ENCODE measurements at regions not wholly inside any gene's neighbourhood (a gene's known extent, or its start where the extent isn't known, plus 50 kb on each side); places are given as distances from the start of the nearest gene placed in this dataset.

GRCh38 chr13:70814684-70815083 lies 706.4 kb upstream of the KLHL1 start:
- TF ChIP-seq SMC3 (IDR thresholded peaks at IDR 0.05) (no peak), RAD21 (conservative IDR thresholded peaks at IDR 0.05 in 1 of 2, IDR thresholded peaks at IDR 0.05 in 1 of 2) (no peak), CTCF (IDR thresholded peaks at IDR 0.05) (no peak), RFX5 (IDR thresholded peaks at IDR 0.05) (no peak), HEYL (CRISPR knock-in tag; IDR thresholded peaks at IDR 0.05) (no peak), CHD2 (IDR thresholded peaks at IDR 0.05; ENCODE audit: low read length, partially characterized antibody) (no peak)
